K562 (cell line): ENCODE measurements at regions not wholly inside any gene's neighbourhood (a gene's known extent, or its start where the extent isn't known, plus 50 kb on each side); places are given as distances from the start of the nearest gene placed in this dataset.

Source experiments
- CBX5 ChIP-seq: IDR thresholded peaks from 2 replicates; pipeline ENCODE4 v1.6.1; 2014; ENCODE audit warnings: low read depth, borderline replicate concordance
- CCNT2 ChIP-seq: IDR thresholded peaks from 2 replicates; pipeline ENCODE4 v1.6.1; 2011; ENCODE audit warnings: borderline replicate concordance, low read depth, mild to moderate bottlenecking, moderate library complexity, mixed read lengths, low read length; ENCODE audit not compliant: insufficient read length; ENCODE audit errors: extremely low read depth
- CREB1 ChIP-seq, 2 experiments: sonication (generic) in 1 of 2; formaldehyde crosslinking in 1 of 2; IDR thresholded peaks; 2 replicates each; pipeline versions ENCODE4 v1.6.1 to v1.8.0; 2012 to 2022; ENCODE audit warnings: inconsistent platforms in 1 of 2, mild to moderate bottlenecking in 1 of 2, missing genetic modification reagents in 1 of 2, moderate library complexity in 1 of 2
- FOSL1 ChIP-seq: fragments of 200-800 bp; sonication (Bioruptor generic); conservative IDR thresholded peaks from 2 replicates; pipeline ENCODE4 v1.6.1; 2016; ENCODE audit warnings: missing genetic modification characterization, missing compliant biosample characterization
- GTF2E2 ChIP-seq: fragments of 200-800 bp; sonication (Bioruptor generic); IDR thresholded peaks from 2 replicates; pipeline ENCODE4 v1.6.1; 2016; ENCODE audit warnings: missing genetic modification characterization, missing compliant biosample characterization
- MAFK ChIP-seq: IDR thresholded peaks from 2 replicates; pipeline ENCODE4 v1.6.1; 2011; ENCODE audit warnings: low read length, improper control_type of control experiment
- MYC ChIP-seq, 2 experiments: fragments of 250-450 bp in 1 of 2; sonication (Bioruptor Pico) in 1 of 2; IDR thresholded peaks; 2 replicates each; pipeline versions ENCODE4 v1.5.1 to v1.6.1; 2012 to 2021; ENCODE audit warnings: low read depth in 2 of 2, borderline replicate concordance in 1 of 2, improper control_type of control experiment in 1 of 2, low read length in 1 of 2, mild to moderate bottlenecking in 1 of 2, moderate library complexity in 1 of 2
- PML ChIP-seq: IDR thresholded peaks from 2 replicates; pipeline ENCODE4 v1.6.1; 2012; ENCODE audit warnings: low read length, inconsistent platforms
- PRPF4 ChIP-seq: fragments of 200-400 bp; formaldehyde crosslinking; IDR thresholded peaks from one replicate; pipeline ENCODE4 v1.6.1; 2017; ENCODE audit warnings: low read length, low read depth, mild to moderate bottlenecking; ENCODE audit not compliant: insufficient read depth, poor library complexity, severe bottlenecking
- RB1 ChIP-seq: fragments of 450-650 bp; IDR thresholded peaks from 2 replicates; pipeline ENCODE4 v1.6.1; 2017; ENCODE audit warnings: low read depth, mild to moderate bottlenecking
- THAP12 ChIP-seq: fragments of 250-450 bp; sonication (Bioruptor Pico); IDR thresholded peaks from 2 replicates; pipeline ENCODE4 v1.9.0; 2021; ENCODE audit warnings: mild to moderate bottlenecking, inconsistent platforms
- TRIM24 ChIP-seq, 2 experiments: fragments of 450-650 bp; IDR thresholded peaks; 2 replicates each; pipeline ENCODE4 v1.6.1; 2016
- VEZF1 ChIP-seq: fragments of 200-800 bp; sonication (Bioruptor generic); IDR thresholded peaks from 2 replicates; pipeline ENCODE4 v1.6.1; 2017; ENCODE audit warnings: missing genetic modification characterization, missing compliant biosample characterization
- ZBTB8A ChIP-seq: fragments of 450-650 bp; IDR thresholded peaks from 2 replicates; pipeline ENCODE4 v1.6.1; 2018; ENCODE audit warnings: mild to moderate bottlenecking, moderate library complexity; ENCODE audit not compliant: partially characterized antibody
- ZNF717 ChIP-seq: fragments of 250-450 bp; sonication (Bioruptor Pico); IDR thresholded peaks from 2 replicates; pipeline ENCODE4 v1.5.0; 2021
- TF ChIP-seq, protein P1 (sequence below), 2 experiments: fragments of 200-800 bp in 1 of 2; sonication (Bioruptor generic) in 1 of 2; sonication (generic) in 1 of 2; formaldehyde crosslinking in 1 of 2; IDR thresholded peaks in 1 of 2; conservative IDR thresholded peaks in 1 of 2; 2 replicates each; pipeline versions ENCODE4 v1.5.0 to v1.6.1; 2016 to 2020; ENCODE audit warnings: missing compliant biosample characterization in 1 of 2, missing genetic modification characterization in 1 of 2, missing genetic modification reagents in 1 of 2
- TF ChIP-seq, protein P2 (sequence below): fragments of 450-650 bp; IDR thresholded peaks from 2 replicates; pipeline ENCODE4 v1.6.1; 2016; ENCODE audit warnings: borderline replicate concordance
- TF ChIP-seq, protein P3 (sequence below): sonication (generic); formaldehyde crosslinking; IDR thresholded peaks from 2 replicates; pipeline ENCODE4 v1.9.0; 2022; ENCODE audit warnings: mild to moderate bottlenecking, missing genetic modification reagents

DNA sequence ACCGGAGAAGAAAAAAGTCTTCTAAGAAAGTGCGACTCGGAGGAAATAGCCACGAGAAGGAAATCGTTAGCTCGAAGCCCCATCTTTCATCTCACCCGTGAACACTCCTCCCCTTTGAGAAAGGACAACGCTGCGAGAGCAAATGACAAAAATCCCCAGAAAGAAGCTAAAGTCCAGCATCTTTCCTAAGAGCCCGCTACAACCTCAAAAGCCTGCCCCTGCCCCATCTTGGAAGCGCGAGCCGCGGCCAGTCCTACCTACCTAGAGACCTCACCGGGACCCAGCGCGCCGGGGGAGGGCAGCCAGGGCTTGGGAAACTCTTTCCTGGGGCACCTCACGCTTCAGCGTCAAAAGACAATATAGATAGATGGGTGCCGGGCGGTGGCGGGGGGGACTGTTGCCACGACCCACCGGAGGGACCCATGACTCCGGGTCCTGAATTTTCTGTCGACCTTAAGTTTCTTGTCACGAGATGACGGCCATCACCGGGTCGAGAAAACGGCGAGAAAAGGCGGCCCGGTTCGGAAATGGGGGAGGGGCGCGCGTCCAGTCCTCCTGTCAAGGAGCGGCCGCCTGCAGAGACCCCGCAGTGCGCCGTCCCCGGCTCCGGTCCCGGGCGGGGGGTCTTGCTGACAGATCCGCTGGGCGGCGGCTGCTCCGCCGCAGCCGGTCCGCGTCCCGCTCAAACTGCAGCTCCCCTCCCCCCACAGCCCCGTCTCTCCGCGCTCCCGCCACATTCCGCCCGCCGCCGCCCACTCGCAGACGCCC, 65.9 kb downstream of the KCNRG start (continued):
- TF ChIP-seq THAP12 (CRISPR knock-in tag) (no peak), PML (no peak), PRPF4 (peak; percentile 76), ZNF717 (CRISPR knock-in tag) (no peak), TRIM24 (IDR thresholded peaks at IDR 0.05) (peak in 1 of 2 experiments; percentile 67; a peak in 1 of 4 replicates), VEZF1 (no peak), ZBTB8A (no peak), RB1 (peak; percentile 63), CBX5 (no peak), GTF2E2 (tag) (no peak), CREB1 (IDR thresholded peaks at IDR 0.05) (no peak), CREB1 (CRISPR knock-in tag; IDR thresholded peaks at IDR 0.05) (no peak), MYC (IDR thresholded peaks at IDR 0.05; ENCODE audit: low read depth, low read length) (0 out of 2 replicates have a peak, but pooled peaks have one; percentile 17), MYC (CRISPR knock-in tag; IDR thresholded peaks at IDR 0.05; ENCODE audit: borderline replicate concordance, low read depth) (no peak), MAFK (no peak), CCNT2 (peak; percentile 39), FOSL1 (tag) (no peak)
- TF ChIP-seq, protein P1, sequence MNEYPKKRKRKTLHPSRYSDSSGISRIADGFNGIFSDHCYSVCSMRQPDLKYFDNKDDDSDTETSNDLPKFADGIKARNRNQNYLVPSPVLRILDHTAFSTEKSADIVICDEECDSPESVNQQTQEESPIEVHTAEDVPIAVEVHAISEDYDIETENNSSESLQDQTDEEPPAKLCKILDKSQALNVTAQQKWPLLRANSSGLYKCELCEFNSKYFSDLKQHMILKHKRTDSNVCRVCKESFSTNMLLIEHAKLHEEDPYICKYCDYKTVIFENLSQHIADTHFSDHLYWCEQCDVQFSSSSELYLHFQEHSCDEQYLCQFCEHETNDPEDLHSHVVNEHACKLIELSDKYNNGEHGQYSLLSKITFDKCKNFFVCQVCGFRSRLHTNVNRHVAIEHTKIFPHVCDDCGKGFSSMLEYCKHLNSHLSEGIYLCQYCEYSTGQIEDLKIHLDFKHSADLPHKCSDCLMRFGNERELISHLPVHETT (CRISPR knock-in tag; conservative IDR thresholded peaks at IDR 0.05 in 1 of 2, IDR thresholded peaks at IDR 0.05 in 1 of 2), result 0 out of 4 replicates have a peak, but pooled peaks of 1 of the 2 experiments have one; percentile 19
- TF ChIP-seq, protein P2, sequence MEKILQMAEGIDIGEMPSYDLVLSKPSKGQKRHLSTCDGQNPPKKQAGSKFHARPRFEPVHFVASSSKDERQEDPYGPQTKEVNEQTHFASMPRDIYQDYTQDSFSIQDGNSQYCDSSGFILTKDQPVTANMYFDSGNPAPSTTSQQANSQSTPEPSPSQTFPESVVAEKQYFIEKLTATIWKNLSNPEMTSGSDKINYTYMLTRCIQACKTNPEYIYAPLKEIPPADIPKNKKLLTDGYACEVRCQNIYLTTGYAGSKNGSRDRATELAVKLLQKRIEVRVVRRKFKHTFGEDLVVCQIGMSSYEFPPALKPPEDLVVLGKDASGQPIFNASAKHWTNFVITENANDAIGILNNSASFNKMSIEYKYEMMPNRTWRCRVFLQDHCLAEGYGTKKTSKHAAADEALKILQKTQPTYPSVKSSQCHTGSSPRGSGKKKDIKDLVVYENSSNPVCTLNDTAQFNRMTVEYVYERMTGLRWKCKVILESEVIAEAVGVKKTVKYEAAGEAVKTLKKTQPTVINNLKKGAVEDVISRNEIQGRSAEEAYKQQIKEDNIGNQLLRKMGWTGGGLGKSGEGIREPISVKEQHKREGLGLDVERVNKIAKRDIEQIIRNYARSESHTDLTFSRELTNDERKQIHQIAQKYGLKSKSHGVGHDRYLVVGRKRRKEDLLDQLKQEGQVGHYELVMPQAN, result no peak
- TF ChIP-seq, protein P3, sequence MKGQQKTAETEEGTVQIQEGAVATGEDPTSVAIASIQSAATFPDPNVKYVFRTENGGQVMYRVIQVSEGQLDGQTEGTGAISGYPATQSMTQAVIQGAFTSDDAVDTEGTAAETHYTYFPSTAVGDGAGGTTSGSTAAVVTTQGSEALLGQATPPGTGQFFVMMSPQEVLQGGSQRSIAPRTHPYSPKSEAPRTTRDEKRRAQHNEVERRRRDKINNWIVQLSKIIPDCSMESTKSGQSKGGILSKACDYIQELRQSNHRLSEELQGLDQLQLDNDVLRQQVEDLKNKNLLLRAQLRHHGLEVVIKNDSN (CRISPR knock-in tag), result no peak
